Neural crest cell (in vitro differentiated cells): ENCODE measurements at regions not wholly inside any gene's neighbourhood (a gene's known extent, or its start where the extent isn't known, plus 50 kb on each side); places are given as distances from the start of the nearest gene placed in this dataset.

Experiments used
- DNase-seq: peaks from one replicate; pipeline ENCODE4 v3.0.0; 2021; ENCODE audit warnings: low read depth, mixed read lengths, low spot score
- H3K27ac Mint-ChIP-seq: one replicate; pipeline ENCODE4 v1.8.0; 2021; ENCODE audit warnings: mild to moderate bottlenecking, mixed read lengths; ENCODE audit not compliant: unreplicated experiment
- H3K27me3 Mint-ChIP-seq: 2 replicates; pipeline ENCODE4 v1.8.0; 2021; ENCODE audit warnings: low read depth, mild to moderate bottlenecking, mixed read lengths
- H3K36me3 Mint-ChIP-seq: 2 replicates; pipeline ENCODE4 v1.8.0; 2021; ENCODE audit warnings: low read depth, mild to moderate bottlenecking, mixed read lengths
- H3K4me1 Mint-ChIP-seq: 2 replicates; pipeline ENCODE4 v1.8.0; 2021; ENCODE audit warnings: mixed read lengths
- H3K4me3 Mint-ChIP-seq: one replicate; pipeline ENCODE4 v1.8.0; 2021; ENCODE audit warnings: mild to moderate bottlenecking, mixed read lengths
- H3K9me3 Mint-ChIP-seq: 2 replicates; pipeline ENCODE4 v1.8.0; 2021; ENCODE audit warnings: mixed read lengths
- TF ChIP-seq, protein P1 (sequence below): fragments of 200-600 bp; sonication (generic); conservative IDR thresholded peaks from 2 replicates; pipeline ENCODE4 v1.5.0; 2021; ENCODE audit warnings: antibody characterized with exemption, mild to moderate bottlenecking

DNA sequence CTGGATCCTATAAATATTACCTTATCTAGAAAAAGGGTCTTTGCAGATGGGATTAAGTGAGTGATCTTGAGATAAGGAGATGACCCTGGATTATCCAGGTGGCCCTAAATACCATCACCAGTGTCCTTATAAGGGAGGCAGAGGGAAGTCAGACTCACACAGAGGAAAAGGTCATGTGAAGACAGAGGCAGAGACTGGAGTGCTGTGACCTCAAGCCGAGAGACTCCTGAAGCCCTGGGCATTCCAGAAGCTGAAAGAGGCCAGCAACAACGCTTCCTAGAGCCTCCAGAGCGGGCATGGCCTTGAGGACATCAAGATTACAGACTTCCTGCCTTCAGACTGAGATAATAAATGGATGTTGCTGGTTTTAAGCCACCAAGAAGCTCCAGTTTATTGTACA is 118.8 kb downstream of the ATPSCKMT start:
- no peak overlapping the region for H3K4me3 Mint-ChIP-seq
- H3K36me3 Mint-ChIP-seq = no peaks in the 10 kb centered on the region
- no peak overlapping the region for H3K27ac Mint-ChIP-seq
- peaks cover 3% of the 10 kb centered on the region for H3K9me3 Mint-ChIP-seq
- no peak for DNase-seq
- no peaks in the 10 kb centered on the region for H3K27me3 Mint-ChIP-seq
- H3K4me1 Mint-ChIP-seq = peaks cover 4% of the 10 kb centered on the region
- TF ChIP-seq, protein P1, sequence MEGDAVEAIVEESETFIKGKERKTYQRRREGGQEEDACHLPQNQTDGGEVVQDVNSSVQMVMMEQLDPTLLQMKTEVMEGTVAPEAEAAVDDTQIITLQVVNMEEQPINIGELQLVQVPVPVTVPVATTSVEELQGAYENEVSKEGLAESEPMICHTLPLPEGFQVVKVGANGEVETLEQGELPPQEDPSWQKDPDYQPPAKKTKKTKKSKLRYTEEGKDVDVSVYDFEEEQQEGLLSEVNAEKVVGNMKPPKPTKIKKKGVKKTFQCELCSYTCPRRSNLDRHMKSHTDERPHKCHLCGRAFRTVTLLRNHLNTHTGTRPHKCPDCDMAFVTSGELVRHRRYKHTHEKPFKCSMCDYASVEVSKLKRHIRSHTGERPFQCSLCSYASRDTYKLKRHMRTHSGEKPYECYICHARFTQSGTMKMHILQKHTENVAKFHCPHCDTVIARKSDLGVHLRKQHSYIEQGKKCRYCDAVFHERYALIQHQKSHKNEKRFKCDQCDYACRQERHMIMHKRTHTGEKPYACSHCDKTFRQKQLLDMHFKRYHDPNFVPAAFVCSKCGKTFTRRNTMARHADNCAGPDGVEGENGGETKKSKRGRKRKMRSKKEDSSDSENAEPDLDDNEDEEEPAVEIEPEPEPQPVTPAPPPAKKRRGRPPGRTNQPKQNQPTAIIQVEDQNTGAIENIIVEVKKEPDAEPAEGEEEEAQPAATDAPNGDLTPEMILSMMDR = no peak

DNA sequence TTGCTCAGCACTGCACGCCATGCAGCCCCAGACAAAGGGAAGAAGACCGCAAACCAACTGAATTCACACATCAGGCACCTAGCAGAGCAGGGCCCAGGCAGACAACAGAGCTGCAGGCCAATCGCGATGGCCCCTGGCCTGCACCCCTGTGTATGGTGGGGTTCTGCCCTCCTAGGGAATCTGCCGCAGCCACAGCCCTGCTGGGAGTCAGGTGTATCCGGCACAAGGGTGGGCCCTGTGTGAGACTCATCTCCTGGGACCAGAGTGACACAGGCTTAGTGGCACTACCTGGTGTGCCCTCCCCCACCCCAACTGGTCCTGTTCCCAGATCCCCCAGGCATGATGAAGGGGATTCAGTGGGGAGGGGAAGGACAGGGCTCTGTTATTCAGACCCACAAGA is 122.8 kb downstream of the ATPSCKMT start:
- Mint-ChIP-seq H3K27ac (peak overlapping the region; percentile 43), H3K4me3 (no peak overlapping the region), H3K9me3 (peaks cover under 1% of the 10 kb centered on the region), H3K4me1 (peaks cover 4% of the 10 kb centered on the region), H3K27me3 (no peaks in the 10 kb centered on the region), H3K36me3 (no peaks in the 10 kb centered on the region)
- TF ChIP-seq, protein P1 = no peak
- no peak for DNase-seq

DNA sequence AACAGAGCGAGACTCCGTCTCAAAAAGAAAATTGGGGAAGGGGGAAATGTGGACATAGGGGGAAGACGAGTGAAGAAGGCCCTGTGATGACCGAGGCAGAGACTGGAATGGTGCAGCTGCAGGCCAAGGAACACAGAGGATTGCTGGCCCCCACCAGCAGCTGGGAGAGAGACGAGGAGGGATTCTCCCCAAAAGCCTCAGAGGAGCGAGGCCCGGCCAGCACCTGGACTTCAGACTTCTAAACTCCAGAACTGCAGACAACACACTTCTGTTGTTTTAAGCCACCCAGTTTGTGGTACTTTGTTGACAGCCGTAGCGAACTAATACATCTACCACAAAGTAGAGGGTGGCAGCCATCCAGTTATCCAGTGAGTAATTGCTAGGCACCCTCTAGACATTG is 124.6 kb downstream of the ATPSCKMT start:
- peak overlapping the region; percentile 89 for H3K27ac Mint-ChIP-seq
- TF ChIP-seq, protein P1 = no peak
- H3K4me3 Mint-ChIP-seq = no peak overlapping the region

DNA sequence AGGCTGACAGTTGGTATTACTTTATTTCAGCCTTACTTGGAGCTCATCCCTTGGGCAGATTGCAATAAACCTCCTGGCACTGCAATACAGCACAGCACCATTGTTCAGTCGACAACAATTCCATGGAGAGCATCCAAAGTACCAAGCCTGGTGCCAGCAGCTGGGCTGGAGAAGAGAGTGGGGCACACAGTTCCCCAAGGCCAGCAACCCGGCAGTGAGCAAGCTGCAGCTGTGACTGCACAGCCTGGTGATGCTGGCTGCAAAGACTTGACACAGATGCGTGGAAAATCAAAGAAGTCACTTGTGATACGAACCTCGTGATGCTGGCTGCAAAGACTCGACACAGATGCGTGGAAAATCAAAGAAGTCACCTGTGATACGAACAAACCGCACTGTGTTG is 125.4 kb downstream of the ATPSCKMT start:
- TF ChIP-seq, protein P1 = no peak
- no peak overlapping the region for H3K4me3 Mint-ChIP-seq
- no peaks in the 10 kb centered on the region for H3K9me3 Mint-ChIP-seq
- no peaks in the 10 kb centered on the region for H3K27me3 Mint-ChIP-seq
- H3K36me3 Mint-ChIP-seq = no peaks in the 10 kb centered on the region
- H3K4me1 Mint-ChIP-seq = no peaks in the 10 kb centered on the region
- no peak overlapping the region for H3K27ac Mint-ChIP-seq
- DNase-seq = no peak

More for the DNA sequence above, 124.6 kb downstream of the ATPSCKMT start:
- no peaks in the 10 kb centered on the region for H3K4me1 Mint-ChIP-seq
- H3K36me3 Mint-ChIP-seq = no peaks in the 10 kb centered on the region
- no peaks in the 10 kb centered on the region for H3K27me3 Mint-ChIP-seq
- no peaks in the 10 kb centered on the region for H3K9me3 Mint-ChIP-seq
- DNase-seq = no peak

DNA sequence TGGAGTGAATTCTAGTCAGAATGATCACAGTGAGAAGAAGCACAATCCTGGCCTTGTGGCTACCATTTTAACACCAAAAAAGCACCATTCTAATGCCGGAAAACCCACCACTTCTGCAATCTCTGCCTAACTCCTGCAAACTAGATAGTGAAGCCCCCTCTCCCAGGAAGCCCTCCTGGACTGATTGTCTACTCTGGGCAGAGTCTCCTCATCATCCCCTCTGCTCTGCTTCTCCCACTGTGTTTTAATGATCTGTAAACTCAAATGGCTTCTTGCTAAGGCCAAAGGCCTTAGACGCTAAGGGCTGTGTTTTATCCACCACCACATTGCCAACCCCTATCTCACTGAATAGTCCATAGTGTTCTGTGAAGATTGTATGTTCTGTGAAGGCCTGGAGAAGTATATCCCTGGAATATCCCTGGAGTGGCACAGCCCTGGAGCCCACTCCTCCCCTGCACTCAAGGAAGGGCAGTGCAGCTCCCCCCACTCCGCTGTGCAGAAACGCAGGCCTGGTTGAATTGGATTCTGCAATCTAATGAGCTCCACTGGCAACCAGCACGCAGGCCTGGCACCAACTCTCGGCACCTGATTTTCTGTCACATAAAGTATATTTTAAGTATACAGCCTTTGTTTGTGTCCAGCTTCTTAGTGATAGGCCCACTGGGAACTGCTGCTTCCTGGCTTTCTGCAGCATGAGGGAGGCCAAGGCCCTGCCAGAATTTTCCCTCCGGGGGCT is 126.3 kb downstream of the ATPSCKMT start:
- no peak for DNase-seq
- Mint-ChIP-seq H3K4me1 (no peaks in the 10 kb centered on the region), H3K9me3 (no peaks in the 10 kb centered on the region), H3K27me3 (no peaks in the 10 kb centered on the region), H3K4me3 (no peak overlapping the region), H3K36me3 (no peaks in the 10 kb centered on the region), H3K27ac (no peak overlapping the region)
- TF ChIP-seq, protein P1 = no peak
